ENCODE measurements at regions not wholly inside any gene's neighbourhood (a gene's known extent, or its start where the extent isn't known, plus 50 kb on each side); places are given as distances from the start of the nearest gene placed in this dataset.

GRCh38 chr11:45560913-45561281 lies 104.5 kb downstream of the CHST1 start:
- TF ChIP-seq CTCF (conservative IDR thresholded peaks at IDR 0.05): no peak
- TF ChIP-seq EZH2 (IDR thresholded peaks at IDR 0.05; ENCODE audit: low read depth): no peak

All from PC-9 (cell line).